Mesothelial cell of epicardium (in vitro differentiated cells): ENCODE measurements at regions not wholly inside any gene's neighbourhood (a gene's known extent, or its start where the extent isn't known, plus 50 kb on each side); places are given as distances from the start of the nearest gene placed in this dataset.

ENCODE experiments used
- DNase-seq, 2 experiments: peaks; one replicate each; pipeline ENCODE4 v3.0.0; 2021; ENCODE audit warnings: low spot score in 2 of 2; ENCODE audit not compliant: unreplicated experiment in 2 of 2
- H3K27ac Mint-ChIP-seq: 2 replicates; pipeline ENCODE4 v1.8.0; 2021; ENCODE audit warnings: mixed read lengths
- H3K27me3 Mint-ChIP-seq: 2 replicates; pipeline ENCODE4 v1.8.0; 2021; ENCODE audit warnings: low read depth, mixed read lengths
- H3K36me3 Mint-ChIP-seq: 2 replicates; pipeline ENCODE4 v1.8.0; 2021; ENCODE audit warnings: mixed read lengths
- H3K4me1 Mint-ChIP-seq: 2 replicates; pipeline ENCODE4 v1.8.0; 2021; ENCODE audit warnings: mixed read lengths
- H3K4me3 Mint-ChIP-seq: 2 replicates; pipeline ENCODE4 v1.8.0; 2021; ENCODE audit warnings: mild to moderate bottlenecking, moderate library complexity, mixed read lengths
- H3K9me3 Mint-ChIP-seq: 2 replicates; pipeline ENCODE4 v1.8.0; 2021; ENCODE audit warnings: mixed read lengths
- CTCF ChIP-seq: fragments of 200-600 bp; sonication (generic); IDR thresholded peaks from one replicate; pipeline ENCODE4 v1.5.0; 2021; ENCODE audit warnings: antibody characterized with exemption; ENCODE audit not compliant: unreplicated experiment

GRCh38 chr2:8282858-8283252 lies 399.0 kb upstream of the ID2 start:
- Mint-ChIP-seq H3K9me3 (no peaks in the 10 kb centered on the region), H3K4me1 (peaks cover 15% of the 10 kb centered on the region), H3K36me3 (no peaks in the 10 kb centered on the region), H3K4me3 (no peak overlapping the region), H3K27ac (no peak overlapping the region), H3K27me3 (peaks cover 2% of the 10 kb centered on the region)
- DNase-seq: no peak
- no peak for TF ChIP-seq CTCF

GRCh38 chr2:8285081-8285480 lies 396.8 kb upstream of the ID2 start:
- no peaks in the 10 kb centered on the region for H3K27me3 Mint-ChIP-seq
- peaks cover 10% of the 10 kb centered on the region for H3K4me1 Mint-ChIP-seq
- no peak overlapping the region for H3K4me3 Mint-ChIP-seq
- DNase-seq: no peak
- no peaks in the 10 kb centered on the region for H3K36me3 Mint-ChIP-seq
- no peak for TF ChIP-seq CTCF
- H3K9me3 Mint-ChIP-seq: no peaks in the 10 kb centered on the region
- no peak overlapping the region for H3K27ac Mint-ChIP-seq

GRCh38 chr2:8285898-8286297 lies 396.0 kb upstream of the ID2 start:
- no peaks in the 10 kb centered on the region for H3K27me3 Mint-ChIP-seq
- no peaks in the 10 kb centered on the region for H3K36me3 Mint-ChIP-seq
- no peak for TF ChIP-seq CTCF
- peaks cover 10% of the 10 kb centered on the region for H3K4me1 Mint-ChIP-seq
- no peak overlapping the region for H3K27ac Mint-ChIP-seq
- DNase-seq: no peak
- no peak overlapping the region for H3K4me3 Mint-ChIP-seq
- no peaks in the 10 kb centered on the region for H3K9me3 Mint-ChIP-seq

- H3K9me3 Mint-ChIP-seq: peaks cover 4% of the 10 kb centered on the region
- no peaks in the 10 kb centered on the region for H3K4me1 Mint-ChIP-seq
- no peaks in the 10 kb centered on the region for H3K27me3 Mint-ChIP-seq
- no peak overlapping the region for H3K4me3 Mint-ChIP-seq
- no peak for DNase-seq
- no peak overlapping the region for H3K27ac Mint-ChIP-seq
- no peaks in the 10 kb centered on the region for H3K36me3 Mint-ChIP-seq
- TF ChIP-seq CTCF: no peak
Observed at GRCh38 chr2:8288206-8288605, 393.6 kb upstream of the ID2 start.

- Mint-ChIP-seq H3K9me3 (peaks cover 4% of the 10 kb centered on the region), H3K27me3 (no peaks in the 10 kb centered on the region), H3K4me3 (no peak overlapping the region), H3K36me3 (no peaks in the 10 kb centered on the region), H3K27ac (no peak overlapping the region), H3K4me1 (no peaks in the 10 kb centered on the region)
- no peak for DNase-seq
- no peak for TF ChIP-seq CTCF
Observed at GRCh38 chr2:8289111-8289510, 392.7 kb upstream of the ID2 start.

- H3K36me3 Mint-ChIP-seq: no peaks in the 10 kb centered on the region
- DNase-seq: no peak
- no peak overlapping the region for H3K27ac Mint-ChIP-seq
- H3K4me3 Mint-ChIP-seq: no peak overlapping the region
- TF ChIP-seq CTCF: no peak
- no peaks in the 10 kb centered on the region for H3K27me3 Mint-ChIP-seq
- peaks cover 4% of the 10 kb centered on the region for H3K9me3 Mint-ChIP-seq
- no peaks in the 10 kb centered on the region for H3K4me1 Mint-ChIP-seq
Observed at GRCh38 chr2:8290771-8291352, 391.0 kb upstream of the ID2 start.
